ENCODE measurements at regions not wholly inside any gene's neighbourhood (a gene's known extent, or its start where the extent isn't known, plus 50 kb on each side); places are given as distances from the start of the nearest gene placed in this dataset.

DNA sequence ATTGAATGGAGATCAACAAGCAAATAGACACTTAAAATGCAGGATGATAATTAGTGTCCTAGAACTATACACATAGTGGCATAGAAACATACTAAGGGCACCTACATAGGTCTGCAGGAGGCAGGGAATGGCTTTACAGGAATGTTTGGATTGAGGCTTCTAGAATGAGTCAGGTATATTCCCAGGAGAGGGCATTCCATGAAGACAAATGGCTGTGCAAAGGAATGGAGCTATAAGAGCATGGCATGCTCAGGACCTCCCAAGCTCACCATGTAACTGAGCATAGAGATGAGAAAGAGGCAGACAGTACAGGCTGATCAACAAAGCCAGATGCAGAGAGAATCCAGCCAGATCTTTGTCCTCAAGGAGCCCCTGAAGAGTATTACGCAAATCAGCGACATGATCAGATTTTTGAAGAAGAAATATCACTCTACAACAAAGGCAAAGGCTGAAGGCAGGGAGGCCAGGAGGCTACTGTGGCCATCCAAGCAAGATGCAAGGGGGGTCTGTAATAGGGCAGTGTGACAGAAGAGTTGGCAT, 211.1 kb upstream of the MTNR1B start:
- Mint-ChIP-seq H3K27me3 (ENCODE audit: low read depth) (no peaks in the 10 kb centered on the region), H3K27ac (no peak overlapping the region), H3K4me1 (peaks cover 3 to 6% of the 10 kb centered on the region in 2 experiments), H3K36me3 (ENCODE audit: insufficient read depth in 1 of 3, low read depth in 3 of 3) (no peaks in the 10 kb centered on the region; a peak in 2 of 7 replicates), H3K9me3 (no peaks in the 10 kb centered on the region), H3K4me3 (no peak overlapping the region)
- Histone ChIP-seq H3K4me1 (ENCODE audit: insufficient read depth, low read length) (no peaks in the 10 kb centered on the region), H2BK5ac (ENCODE audit: insufficient read length, low read length) (no peak overlapping the region), H3K79me1 (ENCODE audit: insufficient read depth, low read depth, low read length, poor library complexity, severe bottlenecking) (no peaks in the 10 kb centered on the region), H4K5ac (ENCODE audit: insufficient read length, low read depth, low read length) (no peak overlapping the region), H3K9me3 (ENCODE audit: control insufficient read depth, low read depth, low read length) (no peaks in the 10 kb centered on the region), H3K4ac (ENCODE audit: low read depth, low read length) (no peak overlapping the region), H3K79me2 (ENCODE audit: insufficient read depth, low read length) (no peaks in the 10 kb centered on the region), H3K14ac (ENCODE audit: insufficient read depth, low read length) (no peak overlapping the region), H3T11ph (ENCODE audit: low read length) (no peak overlapping the region), H3K27ac (ENCODE audit: insufficient read length, low read depth, low read length) (no peak overlapping the region), H3K18ac (ENCODE audit: insufficient read length, low read depth, low read length) (no peak overlapping the region), H2BK15ac (ENCODE audit: low read depth, low read length) (no peak overlapping the region), H4K8ac (replicated peaks; ENCODE audit: insufficient read length, low read depth, low read length) (no peak overlapping the region), H4K20me1 (ENCODE audit: control insufficient read depth, insufficient read depth, insufficient read length) (no peaks in the 10 kb centered on the region), H3K23ac (ENCODE audit: insufficient read length, low read depth, low read length) (no peak overlapping the region), H3K4me2 (ENCODE audit: insufficient read depth, insufficient read length, low read length) (no peak overlapping the region), H3K56ac (ENCODE audit: insufficient read length, low read depth, low read length) (no peak overlapping the region), H2BK20ac (ENCODE audit: low read depth, low read length, poor library complexity, severe bottlenecking) (no peak overlapping the region), H3K23me2 (ENCODE audit: insufficient read length, low read depth, low read length, poor library complexity, severe bottlenecking) (no peaks in the 10 kb centered on the region), H3K9ac (ENCODE audit: extremely low read depth, insufficient read length, low read length) (no peak overlapping the region), H2BK120ac (ENCODE audit: low read depth, low read length, poor library complexity, severe bottlenecking) (no peak overlapping the region), H2AFZ (ENCODE audit: low read length) (no peak overlapping the region), H2AK5ac (ENCODE audit: insufficient read length, low read length) (no peak overlapping the region), H3K27me3 (ENCODE audit: insufficient read depth, low read length) (no peaks in the 10 kb centered on the region), H4K91ac (ENCODE audit: insufficient read length, low read depth, low read length) (no peak overlapping the region), H2BK12ac (ENCODE audit: insufficient read length, low read depth, low read length) (no peak overlapping the region)
- no peak for TF ChIP-seq CTCF (conservative IDR thresholded peaks at IDR 0.05)
- DNase-seq, result no peak
- WGBS (ENCODE audit: extremely low coverage, insufficient read length, low lambda C conversion rate), result no CpG with 5 or more reads among the region's 2 CpGs
